SU-DHL-6 (cell line): ENCODE measurements at regions not wholly inside any gene's neighbourhood (a gene's known extent, or its start where the extent isn't known, plus 50 kb on each side); places are given as distances from the start of the nearest gene placed in this dataset.

Source experiments
- H2AFZ ChIP-seq: fragments of 200-600 bp; sonication (generic); 2 replicates; pipeline ENCODE4 v1.6.1; 2014; ENCODE audit warnings: low read depth, mild to moderate bottlenecking, moderate library complexity, mixed read lengths, antibody characterized with exemption, low read length; ENCODE audit not compliant: severe bottlenecking
- H3F3A ChIP-seq: fragments of 200-600 bp; shearing (Covaris generic); 2 replicates; pipeline ENCODE4 v1.6.0; 2016; ENCODE audit warnings: antibody characterized with exemption, mild to moderate bottlenecking; ENCODE audit not compliant: insufficient read depth
- H3K27ac ChIP-seq: fragments of 200-600 bp; sonication (generic); 2 replicates; pipeline ENCODE4 v1.5.1; 2016; ENCODE audit warnings: low read depth, mild to moderate bottlenecking, low read length, moderate library complexity, mixed read lengths
- H3K27me3 ChIP-seq: fragments of 200-600 bp; sonication (generic), shearing (Covaris generic); 2 replicates; pipeline ENCODE4 v1.6.0; 2014; ENCODE audit warnings: mild to moderate bottlenecking, low read length
- H3K36me3 ChIP-seq: fragments of 200-600 bp; sonication (generic); 2 replicates; pipeline ENCODE4 v1.6.1; 2014; ENCODE audit warnings: mild to moderate bottlenecking, low read length, mixed read lengths
- H3K4me2 ChIP-seq: fragments of 300-600, 200-600 bp; shearing (Covaris generic), sonication (generic); 2 replicates; pipeline ENCODE4 v1.6.0; 2014; ENCODE audit warnings: low read length, low read depth, mild to moderate bottlenecking; ENCODE audit not compliant: poor library complexity, severe bottlenecking
- H3K4me3 ChIP-seq: fragments of 200-600 bp; sonication (generic); 2 replicates; pipeline ENCODE4 v1.5.1; 2014; ENCODE audit warnings: antibody characterized with exemption, low read length, mild to moderate bottlenecking, mixed read lengths; ENCODE audit not compliant: insufficient read depth, poor library complexity, severe bottlenecking
- H3K79me2 ChIP-seq: fragments of 200-600 bp; sonication (generic); 2 replicates; pipeline ENCODE4 v1.6.1; 2014; ENCODE audit warnings: mild to moderate bottlenecking, low read length, moderate library complexity; ENCODE audit not compliant: insufficient read depth
- H3K9ac ChIP-seq: fragments of 200-600 bp; sonication (generic); 2 replicates; pipeline ENCODE4 v1.7.0; 2014; ENCODE audit warnings: mild to moderate bottlenecking, low read length
- H3K9me2 ChIP-seq: fragments of 200-600 bp; sonication (generic); replicated peaks from 2 replicates; pipeline ENCODE4 v1.6.1; 2014; ENCODE audit warnings: low read length; ENCODE audit not compliant: insufficient read depth
- H3K9me3 ChIP-seq: fragments of 200-600 bp; sonication (generic); 2 replicates; pipeline ENCODE4 v1.6.1; 2014; ENCODE audit warnings: low read length, mixed read lengths; ENCODE audit not compliant: insufficient read depth
- H4K20me1 ChIP-seq: fragments of 200-600 bp; sonication (generic); 2 replicates; pipeline ENCODE4 v1.6.1; 2014; ENCODE audit warnings: low read depth, mild to moderate bottlenecking, antibody characterized with exemption, low read length, moderate library complexity, mixed read lengths
- CTCF ChIP-seq: fragments of 200-600 bp; sonication (generic); IDR thresholded peaks from one replicate; pipeline ENCODE4 v1.5.1; 2017; ENCODE audit warnings: antibody characterized with exemption, mild to moderate bottlenecking, low read length, moderate library complexity; ENCODE audit not compliant: insufficient read depth, poor library complexity, severe bottlenecking
- EZH2phosphoT487 ChIP-seq: fragments of 200-600 bp; sonication (generic), shearing (Covaris generic); conservative IDR thresholded peaks from 2 replicates; pipeline ENCODE4 v1.6.1; 2018; ENCODE audit warnings: mild to moderate bottlenecking, antibody characterized with exemption, low read length, moderate library complexity, mixed read lengths

GRCh38 chr5:175385691-175386362 is 58.2 kb downstream of the DRD1 start:
- H3K27ac ChIP-seq = no peak overlapping the region
- TF ChIP-seq CTCF (no peak), EZH2phosphoT487 (no peak)
- no peaks in the 10 kb centered on the region for H3K79me2 ChIP-seq
- no peak overlapping the region for H3K4me2 ChIP-seq
- H3K9me2 ChIP-seq = no peaks in the 10 kb centered on the region
- no peak overlapping the region for H3K4me3 ChIP-seq
- no peaks in the 10 kb centered on the region for H4K20me1 ChIP-seq
- no peaks in the 10 kb centered on the region for H3K9me3 ChIP-seq
- H3K27me3 ChIP-seq = no peaks in the 10 kb centered on the region; the same call in 1 of the 2 replicates
- H3F3A ChIP-seq = no peaks in the 10 kb centered on the region
- no peaks in the 10 kb centered on the region for H3K36me3 ChIP-seq
- no peak overlapping the region for H2AFZ ChIP-seq
- H3K9ac ChIP-seq = no peak overlapping the region

GRCh38 chr5:175384724-175385552 is 59.0 kb downstream of the DRD1 start:
- TF ChIP-seq CTCF (no peak), EZH2phosphoT487 (no peak)
- Histone ChIP-seq H3F3A (no peaks in the 10 kb centered on the region), H3K9me3 (no peaks in the 10 kb centered on the region), H3K4me2 (no peak overlapping the region), H3K9ac (no peak overlapping the region), H3K36me3 (no peaks in the 10 kb centered on the region), H4K20me1 (no peaks in the 10 kb centered on the region), H3K79me2 (no peaks in the 10 kb centered on the region), H2AFZ (no peak overlapping the region), H3K27me3 (no peaks in the 10 kb centered on the region; the same call in 1 of the 2 replicates), H3K27ac (no peak overlapping the region), H3K9me2 (no peaks in the 10 kb centered on the region), H3K4me3 (no peak overlapping the region)

- no peaks in the 10 kb centered on the region for H3K9me2 ChIP-seq
- H3K36me3 ChIP-seq = no peaks in the 10 kb centered on the region
- H3K27ac ChIP-seq = no peak overlapping the region
- no peaks in the 10 kb centered on the region for H3K79me2 ChIP-seq
- no peak overlapping the region for H2AFZ ChIP-seq
- no peaks in the 10 kb centered on the region for H4K20me1 ChIP-seq
- H3K27me3 ChIP-seq = no peaks in the 10 kb centered on the region; the same call in 1 of the 2 replicates
- H3K4me3 ChIP-seq = no peak overlapping the region
- no peak overlapping the region for H3K9ac ChIP-seq
- no peak overlapping the region for H3K4me2 ChIP-seq
- no peaks in the 10 kb centered on the region for H3K9me3 ChIP-seq
- no peaks in the 10 kb centered on the region for H3F3A ChIP-seq
- TF ChIP-seq EZH2phosphoT487 = no peak
- TF ChIP-seq CTCF = no peak
These were observed 60.6 kb downstream of the DRD1 start for GRCh38 chr5:175383350-175383749.
